Tongue (tissue), 1 donor: ENCODE measurements at regions not wholly inside any gene's neighbourhood (a gene's known extent, or its start where the extent isn't known, plus 50 kb on each side); places are given as distances from the start of the nearest gene placed in this dataset.
A peak's percentile ranks its signal among the peaks of the same experiment; 100 is the strongest.

Experiments used
- DNase-seq: peaks from one replicate; pipeline ENCODE4 v3.0.0-alpha.2; 2015

DNA sequence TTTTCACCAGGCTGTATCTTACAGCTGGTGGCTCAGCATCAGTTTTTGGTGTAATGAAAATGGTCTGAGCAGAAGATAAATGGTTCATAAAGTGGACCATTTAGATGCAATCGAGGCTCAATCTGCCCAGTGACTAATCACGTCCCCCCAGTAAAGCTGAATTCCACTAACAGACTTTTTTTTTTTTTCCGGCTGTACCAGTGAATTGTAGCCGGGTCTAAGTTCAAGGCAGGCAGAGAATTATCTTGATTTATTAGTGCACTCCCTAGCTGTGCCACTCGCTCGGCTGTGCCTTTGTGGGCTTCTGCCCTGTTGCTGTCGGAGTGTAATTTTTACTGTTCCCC lies 215.1 kb upstream of the POU3F3 start:
- no peak for DNase-seq

DNA sequence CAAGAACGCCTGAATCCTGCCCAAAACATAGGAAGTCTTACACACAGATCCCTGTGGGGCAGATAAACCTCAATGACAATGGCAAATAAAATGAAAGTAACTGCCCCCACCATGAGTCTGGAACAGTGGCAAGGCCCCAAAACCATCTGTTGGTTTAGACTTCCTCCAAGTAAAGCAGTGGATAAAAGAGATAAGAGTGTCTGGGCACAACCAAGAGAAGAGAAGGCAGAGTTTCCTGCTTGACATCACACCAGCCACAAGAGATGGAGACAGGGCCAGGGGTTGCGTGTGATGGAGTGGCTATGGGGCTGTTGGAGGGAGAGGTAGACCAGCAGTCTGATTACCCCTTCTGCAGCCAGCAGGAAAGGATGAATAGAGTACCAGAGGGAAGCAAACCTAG lies 212.1 kb upstream of the POU3F3 start:
- no peak for DNase-seq

DNA sequence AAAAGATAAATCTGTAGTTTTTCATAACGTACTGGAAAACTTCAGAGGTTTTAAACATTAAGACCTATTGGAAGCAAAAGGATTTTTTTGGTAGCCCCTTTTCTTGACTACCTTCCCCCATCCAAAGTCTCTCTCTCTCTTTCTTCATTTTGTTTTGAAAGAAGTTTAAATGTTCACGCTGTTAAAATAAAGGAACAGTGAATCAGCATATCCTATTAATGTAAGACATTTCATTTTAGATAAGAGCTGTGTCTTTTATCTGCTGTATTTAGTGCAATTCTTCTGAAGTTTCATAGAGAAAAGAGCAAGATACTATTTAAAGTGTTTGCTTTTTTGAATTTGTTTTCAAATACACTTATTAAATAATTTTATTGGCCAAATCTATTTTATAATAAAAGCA lies 205.5 kb upstream of the POU3F3 start:
- no peak for DNase-seq

DNA sequence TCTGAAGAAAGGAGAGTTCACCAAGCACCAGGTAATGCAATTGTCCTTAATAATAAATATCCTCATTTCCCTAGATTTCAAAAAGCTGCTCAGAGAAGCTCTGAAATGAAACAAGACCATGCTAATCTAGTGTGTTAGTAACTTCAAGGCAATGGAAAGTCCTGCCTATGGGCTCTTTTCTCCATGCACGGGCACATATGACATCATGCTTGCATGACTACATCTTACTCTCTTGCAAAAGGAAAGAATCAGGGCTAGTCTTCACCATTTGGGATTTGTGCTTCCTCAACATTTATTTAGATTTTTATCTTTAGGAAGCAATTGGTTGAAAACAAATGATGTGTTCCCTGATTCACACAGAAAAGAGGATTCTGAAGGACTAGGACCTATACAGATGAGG lies 204.0 kb upstream of the POU3F3 start:
- DNase-seq, result no peak

DNA sequence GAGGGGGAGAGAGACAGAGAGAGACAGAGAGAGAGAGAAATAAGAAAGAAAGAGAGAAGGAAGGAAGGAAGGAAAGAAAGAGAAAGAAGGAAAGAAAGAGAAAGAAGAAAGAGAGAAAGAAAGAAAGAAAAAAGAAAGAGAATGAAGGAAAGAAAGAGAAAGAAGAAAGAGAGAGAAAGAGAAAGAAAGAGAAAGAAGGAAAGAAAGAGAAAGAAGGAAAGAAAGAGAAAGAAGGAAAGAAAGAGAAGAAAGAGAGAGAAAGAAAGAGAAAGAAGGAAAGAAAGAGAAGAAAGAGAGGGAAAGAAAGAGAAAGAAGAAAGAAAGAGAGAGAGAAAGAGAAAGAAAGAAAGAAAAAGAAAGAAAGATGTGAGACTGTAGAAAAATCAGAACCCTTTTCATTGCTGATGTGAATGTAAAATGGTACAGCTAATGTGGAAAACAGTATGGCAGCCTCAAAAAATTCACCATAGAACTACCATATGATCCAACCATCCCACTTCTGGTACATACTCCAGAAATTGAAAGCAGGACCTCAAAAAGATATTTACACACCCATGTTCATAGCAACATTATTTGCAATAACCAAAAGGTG lies 203.4 kb upstream of the POU3F3 start:
- no peak for DNase-seq

DNA sequence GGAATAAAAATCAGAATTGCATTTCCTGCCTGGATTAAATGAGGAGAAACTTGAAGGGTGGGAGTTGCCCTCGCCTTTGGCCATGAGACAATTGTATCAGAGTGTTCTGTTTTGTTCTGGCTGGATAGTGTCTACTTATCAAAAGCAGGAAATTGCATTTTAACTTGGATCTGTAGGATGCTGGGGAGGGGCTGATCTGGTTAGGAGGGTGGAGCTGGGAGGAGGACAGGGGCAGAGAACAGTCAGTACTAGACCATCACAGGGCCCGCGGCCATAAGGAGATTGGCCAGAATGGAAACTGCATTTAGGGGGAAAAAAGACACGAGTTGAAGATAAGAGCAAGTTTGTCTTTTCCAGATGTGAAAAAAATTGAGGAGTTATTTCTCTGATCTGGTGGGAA lies 199.1 kb upstream of the POU3F3 start:
- DNase-seq, result no peak

DNA sequence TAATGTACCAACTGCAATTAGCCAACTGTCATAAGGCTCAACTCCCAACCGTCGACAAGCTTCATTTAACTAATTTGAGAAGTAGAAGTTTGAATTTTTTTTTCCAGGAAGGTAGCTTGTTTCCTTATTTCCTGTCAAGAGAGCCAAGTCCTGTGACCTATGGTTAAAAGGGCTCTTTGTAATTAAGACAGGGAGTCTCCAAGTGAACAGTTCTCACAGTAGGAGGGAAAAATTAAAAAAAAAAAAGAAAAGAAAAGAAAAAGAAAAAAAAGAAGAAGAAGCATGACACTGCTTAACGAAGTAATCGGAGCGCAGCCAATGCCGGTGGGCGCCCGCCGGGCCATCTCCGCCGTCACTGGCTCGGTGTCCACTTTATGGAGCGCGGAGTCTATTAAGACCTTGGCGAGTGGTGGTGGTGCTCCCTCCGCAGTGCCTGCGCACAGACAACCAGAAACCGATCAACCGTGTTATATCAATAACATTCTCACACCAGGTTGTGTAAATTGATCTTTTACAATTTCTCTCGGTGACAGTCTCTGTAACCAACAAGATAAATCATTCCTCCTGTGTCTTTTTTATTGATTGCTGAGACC lies 197.2 kb upstream of the POU3F3 start:
- DNase-seq, result no peak

DNA sequence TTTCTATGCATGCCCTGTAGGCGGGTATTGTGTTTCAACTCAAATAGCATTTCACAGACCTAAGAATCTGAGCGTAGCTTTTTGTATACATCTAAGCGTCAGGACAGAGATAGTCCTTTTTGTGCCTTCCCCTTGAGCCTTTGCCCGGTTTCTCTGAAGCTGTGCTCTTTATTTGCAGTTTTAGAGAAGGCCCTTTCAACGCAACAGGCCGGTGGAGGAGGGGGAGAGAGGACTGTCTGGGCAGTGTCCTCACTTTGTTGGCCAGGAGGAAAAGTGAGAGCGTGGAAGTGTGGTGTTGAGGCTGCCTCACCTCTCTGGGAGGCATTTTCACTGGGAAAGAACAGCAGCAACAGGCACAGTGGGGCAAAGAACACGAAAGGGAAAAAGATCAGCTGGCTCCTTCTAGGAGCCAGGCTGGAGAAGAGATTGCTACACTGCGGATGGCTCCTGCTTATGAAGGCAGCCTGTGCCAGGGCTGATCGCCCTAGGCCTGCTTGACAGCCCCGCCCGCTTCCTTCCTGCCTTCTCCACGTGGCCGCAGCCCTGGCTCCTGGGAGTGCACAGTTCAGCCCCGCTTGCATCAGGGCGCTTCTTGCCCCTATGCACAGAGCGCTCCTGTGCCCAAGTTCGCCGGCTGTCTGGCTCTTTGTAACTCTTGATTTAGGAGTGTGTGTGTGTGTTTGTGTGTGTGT lies 195.6 kb upstream of the POU3F3 start:
- DNase-seq, result peak; percentile 24

DNA sequence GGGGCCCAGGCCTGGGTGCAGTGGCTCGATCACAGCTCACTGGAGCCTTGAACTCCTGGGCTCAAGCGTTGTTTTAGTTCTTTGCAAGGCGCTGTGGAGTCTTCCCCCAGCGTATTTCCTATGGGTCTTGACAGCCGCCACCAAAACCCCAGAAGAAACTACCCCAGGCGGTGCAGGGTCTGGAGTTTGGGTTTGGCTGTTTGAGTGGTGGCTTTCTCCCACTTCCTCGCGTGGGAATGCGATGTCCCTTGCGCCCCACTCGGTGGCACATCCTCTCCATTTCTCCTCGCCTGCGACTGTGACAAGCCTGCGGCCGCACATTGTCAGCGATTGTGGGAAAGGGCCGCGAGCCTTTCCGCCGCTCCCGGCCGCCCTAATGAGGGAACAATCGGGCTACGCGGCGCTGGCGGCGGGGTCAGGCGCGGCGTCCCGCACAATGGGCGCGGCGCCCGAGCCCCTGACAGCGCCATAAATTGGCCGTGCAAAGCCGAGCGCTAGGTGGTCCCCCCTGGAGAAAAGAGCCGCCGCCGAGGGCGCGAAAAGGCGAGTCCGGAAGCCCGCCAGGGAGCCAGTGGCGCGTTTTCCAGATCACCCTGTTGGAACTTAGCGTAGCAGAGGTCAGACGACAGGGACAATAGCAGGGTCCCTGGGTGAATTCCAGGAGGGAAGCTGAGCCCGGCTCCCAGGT lies 194.9 kb upstream of the POU3F3 start:
- DNase-seq, result no peak

DNA sequence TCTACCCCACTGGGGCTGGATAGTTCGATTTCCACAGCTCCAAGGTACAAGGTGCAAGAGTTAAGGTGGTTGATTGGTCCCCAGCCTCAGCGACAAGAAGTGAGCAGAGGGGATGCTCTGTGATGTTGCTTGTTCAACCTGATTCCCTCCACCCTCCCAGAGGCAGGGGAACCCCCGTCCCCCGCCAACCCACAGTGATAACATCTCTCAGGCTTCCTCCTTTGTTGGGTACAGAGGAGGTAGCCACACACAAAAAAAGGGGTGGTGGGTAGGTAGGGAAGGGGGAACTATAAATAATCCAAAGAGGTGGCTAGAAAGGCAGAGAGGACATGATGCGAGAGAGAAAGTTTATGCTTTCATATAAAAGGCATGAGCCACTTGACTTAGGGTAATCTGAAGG lies 192.9 kb upstream of the POU3F3 start:
- DNase-seq, result no peak

DNA sequence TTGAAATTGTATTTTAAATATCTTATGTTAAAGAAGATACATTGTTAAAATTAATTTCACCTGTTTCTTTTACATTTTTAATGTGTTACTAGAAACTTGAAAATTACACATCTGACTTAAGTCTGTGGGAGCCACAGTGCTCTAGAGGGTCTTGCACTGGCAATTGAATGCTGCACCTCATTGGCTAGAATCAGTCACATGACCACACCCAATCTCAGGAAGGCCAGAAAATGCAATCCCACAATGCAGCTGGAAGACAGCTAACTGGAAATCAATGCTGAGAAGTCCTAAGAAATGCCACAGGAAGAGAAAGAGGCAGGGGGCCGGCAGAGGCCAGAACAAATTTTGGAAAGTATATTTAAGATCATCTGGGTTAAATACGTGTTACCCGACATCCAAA lies 189.2 kb upstream of the POU3F3 start:
- no peak for DNase-seq

DNA sequence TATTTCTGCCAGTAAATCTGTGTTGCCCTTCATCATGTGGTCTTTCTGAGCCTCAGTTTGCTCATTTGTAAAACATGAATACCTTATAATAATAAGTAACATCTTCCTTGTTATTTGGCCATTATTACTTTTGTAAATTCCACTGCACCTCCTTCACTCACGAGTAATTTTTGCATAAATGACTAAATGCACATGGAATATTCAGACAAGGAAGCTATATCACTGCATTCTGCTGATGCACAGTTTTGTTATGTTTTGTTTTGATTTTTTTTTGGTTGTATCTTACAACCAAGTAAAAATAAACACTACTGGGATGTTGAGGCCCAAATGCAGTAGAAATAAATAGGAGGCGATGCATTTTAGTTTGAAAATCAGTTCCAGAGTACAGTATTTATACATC lies 185.3 kb upstream of the POU3F3 start:
- DNase-seq, result no peak

DNA sequence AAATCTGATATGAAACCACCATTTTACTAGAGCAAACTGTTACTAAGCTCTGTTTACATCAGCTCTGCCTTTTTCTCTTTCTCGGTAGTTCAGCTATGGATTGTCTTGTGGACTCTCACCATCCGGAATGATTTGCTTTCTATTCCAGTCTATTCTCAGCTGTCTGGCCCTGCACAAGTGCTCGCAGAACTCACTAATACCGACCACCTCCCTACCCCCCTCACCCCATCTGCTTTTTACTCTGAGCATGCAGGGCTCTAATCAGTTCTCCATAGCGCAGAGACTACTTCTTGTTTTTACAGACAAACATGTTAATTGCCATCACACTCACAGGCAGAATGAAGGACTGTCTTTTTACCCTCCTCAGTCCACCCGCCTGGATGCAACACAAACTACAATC lies 180.7 kb upstream of the POU3F3 start:
- DNase-seq, result no peak

DNA sequence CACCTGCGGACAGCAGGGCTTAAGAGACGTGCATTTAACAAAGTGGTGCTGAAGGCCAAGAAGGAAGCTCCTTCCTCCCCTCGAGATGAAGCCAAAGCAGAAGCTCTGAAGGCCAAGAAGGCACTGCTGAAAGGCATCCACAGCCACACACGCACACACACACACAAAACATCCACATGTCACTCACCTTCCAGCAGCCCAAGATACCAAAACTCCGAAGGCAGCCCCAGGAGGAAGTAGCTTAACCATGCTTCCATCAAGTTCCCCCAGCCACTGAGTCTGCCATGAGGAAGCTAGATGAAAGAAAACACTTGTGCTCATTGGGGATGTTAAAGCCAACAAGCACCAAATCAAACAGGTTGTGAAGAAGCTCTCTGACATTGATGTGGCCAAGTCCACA lies 175.7 kb upstream of the POU3F3 start:
- DNase-seq, result no peak

DNA sequence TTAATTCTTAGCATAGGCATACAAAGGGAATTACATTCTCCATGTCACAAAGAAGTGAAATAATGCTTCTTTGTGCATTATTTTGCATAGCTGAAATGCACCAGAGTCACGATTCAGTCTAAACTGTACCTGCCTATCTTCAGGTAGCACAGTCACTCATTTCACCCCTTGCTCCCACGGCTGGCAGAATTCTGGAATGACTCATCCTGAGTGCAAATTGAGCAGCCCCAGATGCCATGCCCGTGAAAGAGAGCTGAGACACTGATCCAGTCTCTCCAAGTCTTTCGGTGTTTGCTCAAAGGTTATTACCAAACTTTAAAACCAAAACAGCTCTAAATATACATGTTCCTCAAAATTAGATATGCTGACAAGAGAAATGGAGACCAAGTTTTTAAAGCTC lies 168.3 kb upstream of the POU3F3 start:
- DNase-seq, result no peak

DNA sequence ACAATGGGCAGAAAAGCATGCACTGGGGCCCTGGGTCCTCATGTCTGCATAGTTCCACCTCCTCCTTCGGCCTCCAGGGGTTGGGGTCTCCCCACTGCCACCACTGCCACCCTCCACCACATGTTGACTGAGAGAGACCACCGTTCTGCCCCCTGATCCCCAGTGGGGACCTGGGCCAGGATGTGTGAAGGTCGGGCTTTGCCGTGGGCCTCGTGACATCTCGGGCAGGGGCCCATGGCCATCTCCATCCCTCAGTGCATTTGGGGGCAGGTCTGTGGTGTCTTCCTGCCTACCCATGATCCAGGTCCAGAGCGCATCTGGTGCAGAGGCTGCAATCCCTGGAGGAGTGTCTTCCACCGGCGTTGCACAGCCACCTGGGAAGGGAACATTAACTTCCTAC lies 166.8 kb upstream of the POU3F3 start:
- no peak for DNase-seq

DNA sequence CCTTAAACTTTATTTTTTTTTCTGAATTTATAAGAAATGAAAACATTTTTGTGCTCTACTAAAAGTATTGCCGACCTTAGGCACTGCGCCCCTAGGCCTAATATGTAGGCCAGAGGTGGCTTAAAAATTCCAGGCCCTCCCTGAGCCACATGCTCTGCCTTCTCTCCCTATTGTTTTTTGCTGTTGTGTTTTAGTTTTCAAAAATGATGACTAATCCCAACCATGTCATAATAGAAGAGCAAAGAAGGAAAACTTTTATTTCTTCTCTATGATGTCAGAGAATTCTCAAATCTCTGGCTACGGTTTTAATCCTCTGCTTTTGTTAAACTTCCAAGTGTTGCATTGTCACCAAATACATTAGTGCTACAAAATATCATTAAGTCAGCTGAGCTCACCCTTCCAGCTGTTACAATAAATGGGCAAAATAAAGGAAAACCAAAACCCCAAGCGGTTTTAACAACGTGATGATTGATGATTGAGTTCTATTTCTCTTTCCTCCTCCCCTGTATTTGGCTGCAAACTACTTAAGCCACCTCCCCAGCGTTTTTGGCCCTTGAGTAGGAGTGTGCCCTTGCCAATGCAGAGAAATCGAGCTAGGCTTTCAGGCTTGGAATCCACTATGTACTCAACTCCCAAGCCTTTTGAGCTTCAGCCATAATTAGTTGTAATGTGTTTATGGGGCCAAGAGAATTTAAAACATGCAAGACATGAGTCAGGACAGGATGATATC lies 163.5 kb upstream of the POU3F3 start:
- DNase-seq, result peak; percentile 37

DNA sequence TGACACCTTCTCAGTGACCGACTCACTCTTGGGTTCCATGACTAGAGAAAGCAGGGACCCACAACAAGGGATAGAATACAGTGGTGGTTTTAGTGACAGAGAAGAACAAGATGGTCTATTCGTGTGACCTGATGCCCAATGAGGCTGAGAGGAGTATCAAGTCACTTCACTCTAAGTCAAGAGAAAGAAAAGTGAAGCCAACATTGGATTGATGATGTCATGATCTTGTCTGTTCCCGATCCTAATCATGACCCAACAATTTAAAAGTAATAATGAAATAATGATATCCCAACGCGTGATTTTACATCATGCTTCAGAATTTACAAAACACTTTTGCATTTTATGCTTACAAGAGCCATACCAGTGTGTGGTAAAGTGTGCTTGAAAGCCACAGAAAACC lies 155.6 kb upstream of the POU3F3 start:
- no peak for DNase-seq

DNA sequence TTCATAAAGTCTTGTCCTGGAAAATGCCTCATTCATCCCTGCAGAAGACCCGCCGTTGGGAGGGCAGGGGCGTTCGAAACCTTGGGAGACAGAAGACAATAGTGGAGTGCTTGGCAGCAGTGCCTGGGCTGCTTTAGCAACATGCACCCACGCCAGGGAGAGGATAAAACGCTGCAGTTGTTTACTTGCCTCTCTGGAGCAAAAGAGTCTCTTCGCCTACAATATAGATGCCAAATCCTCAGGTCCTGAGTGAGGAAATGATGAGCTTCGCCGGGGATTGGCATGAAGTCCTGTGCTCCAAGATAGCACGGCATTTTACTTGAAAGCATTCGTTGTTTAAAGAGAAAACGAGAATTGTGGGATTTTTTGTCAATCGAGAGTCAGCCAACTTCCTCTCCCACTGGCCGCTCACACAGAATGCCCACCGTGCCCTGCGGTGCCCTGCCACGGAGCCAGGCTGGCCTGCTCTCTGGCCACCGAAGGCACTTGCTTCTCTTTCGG lies 152.5 kb upstream of the POU3F3 start:
- no peak for DNase-seq

DNA sequence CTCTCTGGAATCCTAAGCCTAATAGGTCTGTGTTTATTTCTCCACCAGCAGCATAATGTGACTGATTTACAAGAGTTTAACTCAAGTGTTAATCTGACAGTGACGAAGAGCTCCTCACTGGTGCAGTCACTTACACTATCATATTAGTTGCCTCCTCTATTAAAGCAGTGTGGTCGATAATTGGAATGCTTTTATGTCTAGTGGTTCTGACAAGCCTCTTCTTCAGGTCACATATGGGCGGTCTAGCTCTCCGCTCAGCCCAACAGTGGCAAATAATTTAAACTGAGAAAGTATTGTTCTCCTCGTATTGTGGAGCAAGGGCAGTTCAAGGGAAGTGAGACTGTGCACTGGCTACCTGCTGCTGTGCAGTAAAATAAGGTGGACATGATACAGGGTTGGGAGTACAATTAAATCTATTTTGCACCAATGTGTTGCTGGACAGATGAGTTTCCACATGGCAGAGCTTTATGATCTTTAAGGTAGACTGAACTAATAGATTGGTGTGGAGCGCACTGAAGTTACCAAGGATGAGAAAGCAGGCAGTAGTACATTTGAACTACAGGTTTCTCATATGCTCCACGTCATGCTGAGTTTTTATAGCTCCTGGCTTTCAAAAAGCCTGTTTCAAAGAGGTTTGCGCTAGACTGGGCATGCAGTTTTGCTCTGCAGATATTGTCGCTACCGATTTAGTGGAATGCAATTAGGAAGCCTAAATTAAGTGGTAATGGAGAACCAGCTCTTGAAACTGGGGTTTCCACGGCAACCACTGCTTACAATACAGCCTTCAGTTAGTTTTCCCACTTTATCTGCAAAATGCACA lies 151.7 kb upstream of the POU3F3 start:
- DNase-seq, result peak; percentile 17

DNA sequence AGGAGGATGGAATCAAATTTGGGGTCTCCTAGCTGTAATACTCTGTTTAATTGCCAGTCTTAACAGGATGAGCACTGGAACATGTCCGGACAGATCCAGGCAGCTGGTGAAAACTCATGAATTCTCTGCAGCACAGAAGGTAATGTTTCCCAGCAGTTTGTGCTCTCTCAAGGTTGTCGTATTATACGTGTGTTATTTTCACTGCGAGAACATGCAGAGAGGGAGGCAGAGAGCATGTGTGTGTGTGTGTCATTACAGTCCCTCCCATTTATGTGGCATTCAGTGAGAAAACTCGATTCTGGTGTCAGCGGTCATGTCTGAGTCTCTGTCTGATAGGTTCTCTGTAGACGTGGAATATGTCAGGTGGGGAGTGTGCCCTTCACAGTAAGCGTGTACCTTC lies 150.2 kb upstream of the POU3F3 start:
- peak; percentile 7 for DNase-seq
